ENCODE measurements at regions not wholly inside any gene's neighbourhood (a gene's known extent, or its start where the extent isn't known, plus 50 kb on each side); places are given as distances from the start of the nearest gene placed in this dataset.

DNA sequence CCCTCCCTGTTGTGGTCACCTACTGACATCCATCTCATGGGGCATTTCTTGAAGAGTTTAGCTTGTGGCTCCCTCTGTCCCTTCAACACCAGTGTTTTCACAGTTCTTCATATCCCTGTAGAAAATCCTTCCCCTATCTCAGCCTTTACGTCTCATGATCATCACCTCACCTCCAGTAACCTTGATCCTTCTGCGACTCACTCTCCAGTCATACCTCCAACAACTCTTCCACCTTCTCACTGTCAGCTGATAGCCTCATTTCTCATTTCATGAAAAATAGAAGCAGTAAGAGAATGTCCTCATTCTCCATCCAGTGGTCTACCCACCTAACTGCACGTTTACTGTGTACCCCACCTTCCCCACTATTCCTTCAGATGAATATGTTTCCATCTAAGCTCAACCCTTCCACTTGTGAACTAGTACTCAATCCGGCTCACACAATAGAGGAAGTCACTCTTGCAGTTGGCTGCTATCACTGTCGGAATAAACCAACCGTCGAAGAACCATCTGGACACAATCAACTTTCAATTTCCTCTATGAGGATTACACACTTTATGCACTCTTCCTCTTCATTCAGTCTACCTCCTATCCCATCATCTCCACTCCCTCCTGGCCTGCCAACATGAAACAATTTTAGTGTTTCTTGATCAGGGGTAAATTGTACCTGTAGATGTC is 256.0 kb downstream of the AHR start:
- no peak overlapping the region for H2AFZ ChIP-seq (ENCODE audit: low read depth)

DNA sequence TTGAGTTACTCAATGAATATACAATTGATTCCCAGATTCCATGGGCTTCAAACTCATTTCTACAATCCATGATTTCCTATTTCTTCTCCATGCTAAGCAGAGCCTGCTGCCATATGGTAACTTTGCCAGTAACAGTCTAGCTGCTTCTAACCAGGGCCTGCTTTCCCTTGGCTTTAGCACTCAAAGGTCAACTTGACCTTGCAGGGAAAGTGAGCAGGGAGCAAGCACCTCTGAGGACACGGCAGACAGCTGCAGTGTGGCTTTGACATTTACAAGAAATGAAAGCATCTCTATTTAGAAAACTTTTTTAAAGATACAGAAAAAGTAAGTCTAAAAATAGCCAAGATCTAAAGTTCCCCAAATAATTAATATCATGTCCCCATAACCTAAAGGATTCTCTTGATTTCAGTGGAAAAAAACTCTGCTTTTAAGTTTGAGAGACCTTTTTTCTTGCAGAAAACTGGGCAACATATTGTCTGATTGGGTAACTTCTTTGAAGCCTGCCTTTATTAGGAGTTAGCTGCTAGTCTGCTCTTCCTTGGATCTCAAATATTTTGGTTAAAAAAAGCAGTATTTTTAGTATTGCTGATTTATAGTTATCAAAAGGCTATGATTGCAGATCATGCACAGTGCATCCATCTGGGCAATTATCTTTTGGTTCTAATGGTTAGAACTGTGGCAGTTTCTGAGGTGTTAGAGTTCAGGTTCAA is 257.9 kb downstream of the AHR start:
- CTCF ChIA-PET, result no interaction called here
- H3K36me3 ChIP-seq (replicated peaks in 1 of 2; ENCODE audit: control insufficient read depth in 1 of 2, insufficient read depth in 2 of 2, low read length in 1 of 2), result no peaks in the 10 kb centered on the region
- H3K9me2 ChIP-seq, result no peaks in the 10 kb centered on the region
- no peak for DNase-seq
- H4K20me1 ChIP-seq (ENCODE audit: insufficient read depth), result no peaks in the 10 kb centered on the region
- no peak overlapping the region for H3K27ac ChIP-seq (ENCODE audit: low read depth in 2 of 2, low read length in 1 of 2)
- H3K4me2 ChIP-seq, result no peak overlapping the region
- H2AFZ ChIP-seq (ENCODE audit: low read depth), result no peak overlapping the region
- H3F3A ChIP-seq (replicated peaks; ENCODE audit: insufficient read depth), result no peaks in the 10 kb centered on the region
- no peak overlapping the region for H3K4me3 ChIP-seq (ENCODE audit: low read depth in 2 of 2, low read length in 1 of 2)
- H3K9me3 ChIP-seq, result no peaks in the 10 kb centered on the region
- no peak overlapping the region for H3K9ac ChIP-seq
- H3K79me2 ChIP-seq (ENCODE audit: insufficient read depth), result no peaks in the 10 kb centered on the region
- WGBS (ENCODE audit: low lambda C conversion rate), result 3% methylated on average over 1 of the region's 1 CpG
- POLR2A ChIA-PET, result no interaction called here
- no peaks in the 10 kb centered on the region for H3K27me3 ChIP-seq (ENCODE audit: insufficient read depth)
- no peaks in the 10 kb centered on the region; a peak in 1 of 4 replicates for H3K4me1 ChIP-seq (ENCODE audit: control insufficient read depth in 1 of 2, insufficient read depth in 2 of 2, low read depth in 1 of 2, low read length in 1 of 2)
- TF ChIP-seq JUND (IDR thresholded peaks at IDR 0.05), result no peak
- no peak for TF ChIP-seq CHD2 (IDR thresholded peaks at IDR 0.05; ENCODE audit: low read length, partially characterized antibody)
- TF ChIP-seq TCF12 (IDR thresholded peaks at IDR 0.05), result no peak
- no peak for TF ChIP-seq RCOR1 (IDR thresholded peaks at IDR 0.05; ENCODE audit: low read length)
- TF ChIP-seq SIN3A (IDR thresholded peaks at IDR 0.05; ENCODE audit: borderline replicate concordance, low read depth, low read length), result no peak
- no peak for TF ChIP-seq SMC3 (IDR thresholded peaks at IDR 0.05; ENCODE audit: low read depth, low read length)
- no peak for TF ChIP-seq NRF1 (IDR thresholded peaks at IDR 0.05; ENCODE audit: low read depth, low read length)
- no peak for TF ChIP-seq GABPA (IDR thresholded peaks at IDR 0.05; ENCODE audit: low read depth)
- TF ChIP-seq, protein P1, sequence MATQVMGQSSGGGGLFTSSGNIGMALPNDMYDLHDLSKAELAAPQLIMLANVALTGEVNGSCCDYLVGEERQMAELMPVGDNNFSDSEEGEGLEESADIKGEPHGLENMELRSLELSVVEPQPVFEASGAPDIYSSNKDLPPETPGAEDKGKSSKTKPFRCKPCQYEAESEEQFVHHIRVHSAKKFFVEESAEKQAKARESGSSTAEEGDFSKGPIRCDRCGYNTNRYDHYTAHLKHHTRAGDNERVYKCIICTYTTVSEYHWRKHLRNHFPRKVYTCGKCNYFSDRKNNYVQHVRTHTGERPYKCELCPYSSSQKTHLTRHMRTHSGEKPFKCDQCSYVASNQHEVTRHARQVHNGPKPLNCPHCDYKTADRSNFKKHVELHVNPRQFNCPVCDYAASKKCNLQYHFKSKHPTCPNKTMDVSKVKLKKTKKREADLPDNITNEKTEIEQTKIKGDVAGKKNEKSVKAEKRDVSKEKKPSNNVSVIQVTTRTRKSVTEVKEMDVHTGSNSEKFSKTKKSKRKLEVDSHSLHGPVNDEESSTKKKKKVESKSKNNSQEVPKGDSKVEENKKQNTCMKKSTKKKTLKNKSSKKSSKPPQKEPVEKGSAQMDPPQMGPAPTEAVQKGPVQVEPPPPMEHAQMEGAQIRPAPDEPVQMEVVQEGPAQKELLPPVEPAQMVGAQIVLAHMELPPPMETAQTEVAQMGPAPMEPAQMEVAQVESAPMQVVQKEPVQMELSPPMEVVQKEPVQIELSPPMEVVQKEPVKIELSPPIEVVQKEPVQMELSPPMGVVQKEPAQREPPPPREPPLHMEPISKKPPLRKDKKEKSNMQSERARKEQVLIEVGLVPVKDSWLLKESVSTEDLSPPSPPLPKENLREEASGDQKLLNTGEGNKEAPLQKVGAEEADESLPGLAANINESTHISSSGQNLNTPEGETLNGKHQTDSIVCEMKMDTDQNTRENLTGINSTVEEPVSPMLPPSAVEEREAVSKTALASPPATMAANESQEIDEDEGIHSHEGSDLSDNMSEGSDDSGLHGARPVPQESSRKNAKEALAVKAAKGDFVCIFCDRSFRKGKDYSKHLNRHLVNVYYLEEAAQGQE (IDR thresholded peaks at IDR 0.05; ENCODE audit: low read depth, low read length), result no peak
- TF ChIP-seq YY1 (IDR thresholded peaks at IDR 0.05; ENCODE audit: low read depth), result no peak

More for the DNA sequence above, 256.0 kb downstream of the AHR start:
- no peaks in the 10 kb centered on the region for H3K9me3 ChIP-seq
- H3K4me1 ChIP-seq (ENCODE audit: control insufficient read depth in 1 of 2, insufficient read depth in 2 of 2, low read depth in 1 of 2, low read length in 1 of 2), result no peaks in the 10 kb centered on the region; a peak in 1 of 4 replicates
- no peaks in the 10 kb centered on the region for H3F3A ChIP-seq (replicated peaks; ENCODE audit: insufficient read depth)
- H3K9ac ChIP-seq, result no peak overlapping the region
- H3K27me3 ChIP-seq (ENCODE audit: insufficient read depth), result no peaks in the 10 kb centered on the region
- WGBS (ENCODE audit: low lambda C conversion rate), result 18% methylated on average over 7 of the region's 7 CpGs
- no peaks in the 10 kb centered on the region for H4K20me1 ChIP-seq (ENCODE audit: insufficient read depth)
- POLR2A ChIA-PET, result no interaction called here
- no peak for DNase-seq
- no peak overlapping the region for H3K27ac ChIP-seq (ENCODE audit: low read depth in 2 of 2, low read length in 1 of 2)
- no peak overlapping the region for H3K4me3 ChIP-seq (ENCODE audit: low read depth in 2 of 2, low read length in 1 of 2)
- no peaks in the 10 kb centered on the region for H3K79me2 ChIP-seq (ENCODE audit: insufficient read depth)
- H3K4me2 ChIP-seq, result no peak overlapping the region
- TF ChIP-seq MXI1 (IDR thresholded peaks at IDR 0.05; ENCODE audit: low read depth, low read length) (no peak), EP300 (IDR thresholded peaks at IDR 0.05; ENCODE audit: borderline replicate concordance in 1 of 2, low read depth in 1 of 2, low read length in 1 of 2) (no peak), RXRA (IDR thresholded peaks at IDR 0.05; ENCODE audit: borderline replicate concordance, low read depth) (no peak), FOSL2 (IDR thresholded peaks at IDR 0.05; ENCODE audit: borderline replicate concordance, low read depth) (no peak), POLR2AphosphoS5 (IDR thresholded peaks at IDR 0.05; ENCODE audit: low read depth, low read length) (no peak), MEF2A (IDR thresholded peaks at IDR 0.05; ENCODE audit: borderline replicate concordance, low read depth) (no peak), TAF1 (IDR thresholded peaks at IDR 0.05; ENCODE audit: borderline replicate concordance, low read depth, low read length) (no peak), TCF12 (IDR thresholded peaks at IDR 0.05) (no peak), YY1 (IDR thresholded peaks at IDR 0.05; ENCODE audit: low read depth) (no peak), GABPA (IDR thresholded peaks at IDR 0.05; ENCODE audit: low read depth) (no peak)
- TF ChIP-seq, protein P2, sequence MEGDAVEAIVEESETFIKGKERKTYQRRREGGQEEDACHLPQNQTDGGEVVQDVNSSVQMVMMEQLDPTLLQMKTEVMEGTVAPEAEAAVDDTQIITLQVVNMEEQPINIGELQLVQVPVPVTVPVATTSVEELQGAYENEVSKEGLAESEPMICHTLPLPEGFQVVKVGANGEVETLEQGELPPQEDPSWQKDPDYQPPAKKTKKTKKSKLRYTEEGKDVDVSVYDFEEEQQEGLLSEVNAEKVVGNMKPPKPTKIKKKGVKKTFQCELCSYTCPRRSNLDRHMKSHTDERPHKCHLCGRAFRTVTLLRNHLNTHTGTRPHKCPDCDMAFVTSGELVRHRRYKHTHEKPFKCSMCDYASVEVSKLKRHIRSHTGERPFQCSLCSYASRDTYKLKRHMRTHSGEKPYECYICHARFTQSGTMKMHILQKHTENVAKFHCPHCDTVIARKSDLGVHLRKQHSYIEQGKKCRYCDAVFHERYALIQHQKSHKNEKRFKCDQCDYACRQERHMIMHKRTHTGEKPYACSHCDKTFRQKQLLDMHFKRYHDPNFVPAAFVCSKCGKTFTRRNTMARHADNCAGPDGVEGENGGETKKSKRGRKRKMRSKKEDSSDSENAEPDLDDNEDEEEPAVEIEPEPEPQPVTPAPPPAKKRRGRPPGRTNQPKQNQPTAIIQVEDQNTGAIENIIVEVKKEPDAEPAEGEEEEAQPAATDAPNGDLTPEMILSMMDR (IDR thresholded peaks at IDR 0.05), result no peak
- TF ChIP-seq, protein P3, sequence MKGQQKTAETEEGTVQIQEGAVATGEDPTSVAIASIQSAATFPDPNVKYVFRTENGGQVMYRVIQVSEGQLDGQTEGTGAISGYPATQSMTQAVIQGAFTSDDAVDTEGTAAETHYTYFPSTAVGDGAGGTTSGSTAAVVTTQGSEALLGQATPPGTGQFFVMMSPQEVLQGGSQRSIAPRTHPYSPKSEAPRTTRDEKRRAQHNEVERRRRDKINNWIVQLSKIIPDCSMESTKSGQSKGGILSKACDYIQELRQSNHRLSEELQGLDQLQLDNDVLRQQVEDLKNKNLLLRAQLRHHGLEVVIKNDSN (IDR thresholded peaks at IDR 0.05; ENCODE audit: borderline replicate concordance, low read depth), result no peak
- TF ChIP-seq, protein P4, sequence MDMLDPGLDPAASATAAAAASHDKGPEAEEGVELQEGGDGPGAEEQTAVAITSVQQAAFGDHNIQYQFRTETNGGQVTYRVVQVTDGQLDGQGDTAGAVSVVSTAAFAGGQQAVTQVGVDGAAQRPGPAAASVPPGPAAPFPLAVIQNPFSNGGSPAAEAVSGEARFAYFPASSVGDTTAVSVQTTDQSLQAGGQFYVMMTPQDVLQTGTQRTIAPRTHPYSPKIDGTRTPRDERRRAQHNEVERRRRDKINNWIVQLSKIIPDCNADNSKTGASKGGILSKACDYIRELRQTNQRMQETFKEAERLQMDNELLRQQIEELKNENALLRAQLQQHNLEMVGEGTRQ (IDR thresholded peaks at IDR 0.05; ENCODE audit: borderline replicate concordance, low read depth, low read length), result no peak
- TF ChIP-seq, protein P5, sequence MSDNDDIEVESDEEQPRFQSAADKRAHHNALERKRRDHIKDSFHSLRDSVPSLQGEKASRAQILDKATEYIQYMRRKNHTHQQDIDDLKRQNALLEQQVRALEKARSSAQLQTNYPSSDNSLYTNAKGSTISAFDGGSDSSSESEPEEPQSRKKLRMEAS (IDR thresholded peaks at IDR 0.05; ENCODE audit: low read depth), result no peak
- no peaks in the 10 kb centered on the region for H3K9me2 ChIP-seq
- CTCF ChIA-PET, result no interaction called here
- H3K36me3 ChIP-seq (replicated peaks in 1 of 2; ENCODE audit: control insufficient read depth in 1 of 2, insufficient read depth in 2 of 2, low read length in 1 of 2), result no peaks in the 10 kb centered on the region

Measured in SK-N-SH (cell line).